ENCODE measurements at regions not wholly inside any gene's neighbourhood (a gene's known extent, or its start where the extent isn't known, plus 50 kb on each side); places are given as distances from the start of the nearest gene placed in this dataset.

GRCh38 chr14:31977001-31977556 lies 100.0 kb upstream of the ARHGAP5 start:
- DNase-seq (ENCODE audit: low read depth in 1 of 2, low spot score in 1 of 2), result no peak
- no peaks in the 10 kb centered on the region for H3K4me1 ChIP-seq
- H3K4me3 ChIP-seq, result no peak overlapping the region
- H3K4me2 ChIP-seq, result no peak overlapping the region
- WGBS (ENCODE audit: missing lambda C conversion rate), result 92% methylated on average over 3 of the region's 3 CpGs
- ChIA-PET CTCF (no interaction called here), POLR2A (no interaction called here)
- ATAC-seq, result no peak
- no peak for FAIRE-seq
- no peak overlapping the region for H3K27ac ChIP-seq
- TF ChIP-seq MAZ (IDR thresholded peaks at IDR 0.05; ENCODE audit: borderline replicate concordance, low read depth, low read length) (no peak), NFE2L2 (conservative IDR thresholded peaks at IDR 0.05; ENCODE audit: low read length) (no peak), KDM1A (IDR thresholded peaks at IDR 0.05; ENCODE audit: low read depth) (no peak), NPAS2 (CRISPR knock-in tag; IDR thresholded peaks at IDR 0.05; ENCODE audit: borderline replicate concordance) (no peak), NR3C1 (IDR thresholded peaks at IDR 0.05) (no peak), HOXA7 (CRISPR knock-in tag; IDR thresholded peaks at IDR 0.05) (no peak), USF2 (IDR thresholded peaks at IDR 0.05) (no peak), FOSB (CRISPR knock-in tag; IDR thresholded peaks at IDR 0.05) (no peak), BCL3 (IDR thresholded peaks at IDR 0.05) (no peak), CHD4 (IDR thresholded peaks at IDR 0.05; ENCODE audit: borderline replicate concordance) (no peak), EP300 (IDR thresholded peaks at IDR 0.05) (no peak), ZSCAN20 (CRISPR knock-in tag; IDR thresholded peaks at IDR 0.05) (no peak), HDAC2 (IDR thresholded peaks at IDR 0.05) (no peak), MYC (IDR thresholded peaks at IDR 0.05; ENCODE audit: borderline replicate concordance, low read length) (no peak), POLR2A (IDR thresholded peaks at IDR 0.05; ENCODE audit: low read length) (no peak), ZC3H11A (IDR thresholded peaks at IDR 0.05) (no peak), ESRRA (IDR thresholded peaks at IDR 0.05; ENCODE audit: borderline replicate concordance, low read length) (no peak), HOXB5 (CRISPR knock-in tag; IDR thresholded peaks at IDR 0.05) (no peak), CBX2 (IDR thresholded peaks at IDR 0.05; ENCODE audit: borderline replicate concordance, low read depth) (no peak), ATOH8 (CRISPR knock-in tag; IDR thresholded peaks at IDR 0.05; ENCODE audit: low read depth) (no peak)
- peaks cover 16% of the 10 kb centered on the region; the same call in 2 of the 3 replicates for H3K9me3 ChIP-seq

DNA sequence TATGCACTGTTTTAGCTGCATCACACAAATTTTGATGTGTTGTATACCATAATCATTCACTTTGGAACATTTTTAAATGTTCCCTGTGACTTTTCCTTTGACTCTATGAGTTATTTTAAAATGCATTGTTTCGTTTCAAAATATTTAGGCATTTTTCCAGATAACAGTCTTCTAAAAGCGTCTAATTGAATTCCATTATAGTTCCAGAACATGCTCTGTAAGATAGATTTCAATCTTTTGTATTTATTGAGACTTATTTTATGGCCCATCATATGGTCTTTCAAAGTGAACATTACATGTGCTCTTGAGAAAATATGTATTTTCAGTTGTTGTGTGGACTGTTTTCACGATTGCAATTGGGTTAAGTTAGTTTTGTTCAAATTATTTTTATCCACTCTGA lies 98.7 kb upstream of the ARHGAP5 start:
- ChIA-PET POLR2A (no interaction called here), CTCF (interaction anchor here (1.0 kb wide), 1 partner anchor 10 kb away, joined by 3 read pairs; no protein-coding TSS in a partner anchor)
- no peaks in the 10 kb centered on the region for H3K4me1 ChIP-seq
- H3K27ac ChIP-seq, result no peak overlapping the region
- peaks cover 26% of the 10 kb centered on the region for H3K9me3 ChIP-seq
- H3K4me3 ChIP-seq, result no peak overlapping the region
- H3K4me2 ChIP-seq, result no peak overlapping the region
- no peak for DNase-seq (ENCODE audit: low read depth in 1 of 2, low spot score in 1 of 2)
- no peak for TF ChIP-seq MAX (IDR thresholded peaks at IDR 0.05)
- TF ChIP-seq NPAS2 (CRISPR knock-in tag; IDR thresholded peaks at IDR 0.05; ENCODE audit: borderline replicate concordance), result no peak
- no peak for TF ChIP-seq RAD21 (conservative IDR thresholded peaks at IDR 0.05 in 1 of 2, IDR thresholded peaks at IDR 0.05 in 1 of 2)
- no peak for TF ChIP-seq ATOH8 (CRISPR knock-in tag; IDR thresholded peaks at IDR 0.05; ENCODE audit: low read depth)
- TF ChIP-seq HOXB13 (CRISPR knock-in tag; IDR thresholded peaks at IDR 0.05; ENCODE audit: low read depth), result no peak
- no peak for TF ChIP-seq RCOR1 (IDR thresholded peaks at IDR 0.05; ENCODE audit: low read depth, low read length)
- TF ChIP-seq FOSL2 (IDR thresholded peaks at IDR 0.05), result no peak
- no peak for TF ChIP-seq FOSL2 (CRISPR knock-in tag; IDR thresholded peaks at IDR 0.05)
- TF ChIP-seq HEYL (CRISPR knock-in tag; IDR thresholded peaks at IDR 0.05), result no peak
- TF ChIP-seq TP53 (CRISPR knock-in tag; IDR thresholded peaks at IDR 0.05), result no peak
- TF ChIP-seq BHLHE40 (IDR thresholded peaks at IDR 0.05; ENCODE audit: low read depth, low read length), result no peak
- no peak for TF ChIP-seq RNF2 (IDR thresholded peaks at IDR 0.05; ENCODE audit: borderline replicate concordance, low read depth)
- TF ChIP-seq TFCP2L1 (CRISPR knock-in tag; IDR thresholded peaks at IDR 0.05), result no peak
- no peak for TF ChIP-seq E2F6 (IDR thresholded peaks at IDR 0.05; ENCODE audit: borderline replicate concordance, low read depth)
- FAIRE-seq, result no peak
- WGBS (ENCODE audit: missing lambda C conversion rate), result 82% methylated on average over 3 of the region's 3 CpGs
- no peak for ATAC-seq
